ENCODE measurements at regions not wholly inside any gene's neighbourhood (a gene's known extent, or its start where the extent isn't known, plus 50 kb on each side); places are given as distances from the start of the nearest gene placed in this dataset.

DNA sequence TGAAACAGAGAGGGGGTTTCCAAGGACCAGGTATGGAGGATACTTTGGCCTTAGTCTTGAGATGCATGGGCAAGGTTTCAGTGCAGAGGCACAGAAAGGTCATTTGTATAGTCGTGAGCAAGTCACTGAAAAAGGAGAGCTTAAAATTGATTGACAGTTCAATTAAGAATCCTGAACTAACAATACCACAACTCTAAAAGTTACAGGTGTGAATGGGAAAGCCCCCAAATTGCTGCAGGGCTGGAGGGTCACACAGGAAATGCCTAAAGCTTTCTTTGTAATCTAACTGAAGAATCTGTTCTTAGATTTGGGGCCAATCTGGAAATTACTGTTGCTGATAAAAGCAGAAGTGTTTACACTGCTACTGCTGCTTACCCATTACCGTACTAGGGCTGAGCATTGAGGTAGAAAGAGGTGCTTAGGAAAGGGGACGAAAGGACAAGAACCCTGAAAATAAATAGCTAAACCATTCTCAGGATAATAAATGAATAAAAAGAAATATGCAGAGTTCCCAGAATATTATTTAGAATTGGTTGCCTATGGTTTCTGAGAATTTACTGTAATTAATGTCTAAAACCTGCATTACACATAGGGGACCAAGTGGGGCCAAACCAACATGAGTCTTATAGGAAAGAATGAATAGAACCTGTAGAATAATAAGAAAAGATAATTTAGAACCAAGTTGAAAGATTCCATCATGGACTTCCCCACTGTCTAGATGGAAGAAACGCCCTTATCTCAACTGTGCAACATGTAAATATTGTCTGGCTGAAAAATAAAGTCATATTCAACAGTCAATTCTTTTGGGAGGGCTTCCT is 91.9 kb upstream of the PPP1R2C start:
- no peak for TF ChIP-seq EZH2phosphoT487 (IDR thresholded peaks at IDR 0.05; ENCODE audit: unreplicated experiment)
- TF ChIP-seq, protein P1, sequence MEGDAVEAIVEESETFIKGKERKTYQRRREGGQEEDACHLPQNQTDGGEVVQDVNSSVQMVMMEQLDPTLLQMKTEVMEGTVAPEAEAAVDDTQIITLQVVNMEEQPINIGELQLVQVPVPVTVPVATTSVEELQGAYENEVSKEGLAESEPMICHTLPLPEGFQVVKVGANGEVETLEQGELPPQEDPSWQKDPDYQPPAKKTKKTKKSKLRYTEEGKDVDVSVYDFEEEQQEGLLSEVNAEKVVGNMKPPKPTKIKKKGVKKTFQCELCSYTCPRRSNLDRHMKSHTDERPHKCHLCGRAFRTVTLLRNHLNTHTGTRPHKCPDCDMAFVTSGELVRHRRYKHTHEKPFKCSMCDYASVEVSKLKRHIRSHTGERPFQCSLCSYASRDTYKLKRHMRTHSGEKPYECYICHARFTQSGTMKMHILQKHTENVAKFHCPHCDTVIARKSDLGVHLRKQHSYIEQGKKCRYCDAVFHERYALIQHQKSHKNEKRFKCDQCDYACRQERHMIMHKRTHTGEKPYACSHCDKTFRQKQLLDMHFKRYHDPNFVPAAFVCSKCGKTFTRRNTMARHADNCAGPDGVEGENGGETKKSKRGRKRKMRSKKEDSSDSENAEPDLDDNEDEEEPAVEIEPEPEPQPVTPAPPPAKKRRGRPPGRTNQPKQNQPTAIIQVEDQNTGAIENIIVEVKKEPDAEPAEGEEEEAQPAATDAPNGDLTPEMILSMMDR (conservative IDR thresholded peaks at IDR 0.05; ENCODE audit: low read depth in 2 of 2), result no peak
- no peak for TF ChIP-seq EZH2 (IDR thresholded peaks at IDR 0.05; ENCODE audit: low read depth, unreplicated experiment)
- TF ChIP-seq STAT1 (IDR thresholded peaks at IDR 0.05; ENCODE audit: unreplicated experiment), result no peak
- TF ChIP-seq POLR2AphosphoS5 (IDR thresholded peaks at IDR 0.05; ENCODE audit: low read depth), result no peak
- TF ChIP-seq ZNF331 (CRISPR knock-in tag; IDR thresholded peaks at IDR 0.05; ENCODE audit: low read depth), result no peak
- no peak for TF ChIP-seq JUNB (IDR thresholded peaks at IDR 0.05; ENCODE audit: unreplicated experiment)

All from GM23338 (cell line).